Activated CD4-positive, alpha-beta T cell treated with anti-CD3 and anti-CD28 coated beads for 36 hours (primary cell): ENCODE measurements at regions not wholly inside any gene's neighbourhood (a gene's known extent, or its start where the extent isn't known, plus 50 kb on each side); places are given as distances from the start of the nearest gene placed in this dataset.

Experiments used
- ATAC-seq: fragments of 200-7000 bp; cut with Tn5 transposase; one replicate; pipeline ENCODE4 v1.10.0; 2021; ENCODE audit warnings: mild to moderate bottlenecking, moderate library complexity
- CTCF ChIA-PET: fragments of 350-600 bp; sonication (Branson Sonifier 250); formaldehyde crosslinking; loops from one replicate; lab custom pipeline; 2021; ENCODE audit warnings: antibody characterized with exemption; lab: Charles Lee
- POLR2A ChIA-PET: fragments of 350-600 bp; sonication (Branson Sonifier 250); formaldehyde crosslinking; loops from one replicate; lab custom pipeline; 2021; ENCODE audit warnings: antibody characterized with exemption, inconsistent platforms; lab: Charles Lee
- DNase-seq: peaks from one replicate; pipeline ENCODE4 v3.0.0-alpha.2; 2020
- H3K27ac Mint-ChIP-seq: one replicate; pipeline ENCODE4 v1.8.0; 2021; ENCODE audit warnings: mixed read lengths
- H3K27me3 Mint-ChIP-seq: one replicate; pipeline ENCODE4 v1.8.0; 2021; ENCODE audit warnings: mixed read lengths
- H3K36me3 Mint-ChIP-seq: one replicate; pipeline ENCODE4 v1.8.0; 2021; ENCODE audit warnings: low read depth, mixed read lengths
- H3K4me1 Mint-ChIP-seq: one replicate; pipeline ENCODE4 v1.8.0; 2021; ENCODE audit warnings: mixed read lengths
- H3K4me3 Mint-ChIP-seq: one replicate; pipeline ENCODE4 v1.8.0; 2021; ENCODE audit warnings: mild to moderate bottlenecking, moderate library complexity, mixed read lengths
- H3K9me3 Mint-ChIP-seq: one replicate; pipeline ENCODE4 v1.8.0; 2021; ENCODE audit warnings: low read depth, mixed read lengths
- intact Hi-C, 2 experiments: fragments of 100-400 bp; cut with DNase I in 1 of 2; cut with micrococcal nuclease in 1 of 2; formaldehyde crosslinking; loops; one replicate each; pipeline versions ENCODE4 v1.14.2 to v1.15.1; 2022 to 2024; cut with DNase I, micrococcal nuclease

- Mint-ChIP-seq H3K9me3 (peaks cover 4% of the 10 kb centered on the region), H3K36me3 (no peaks in the 10 kb centered on the region), H3K27ac (no peak overlapping the region), H3K4me3 (no peak overlapping the region), H3K27me3 (no peaks in the 10 kb centered on the region), H3K4me1 (no peaks in the 10 kb centered on the region)
- ATAC-seq (peak; percentile 53), DNase-seq (peak; percentile 41)
- intact Hi-C loops, result loop anchor here (1.0 to 10.0 kb wide), 3 partner anchors 67 to 444 kb away; no protein-coding TSS in a partner anchor
- CTCF ChIA-PET, result interaction anchor here (0.6 to 2.8 kb wide), 18 partner anchors 9 to 1657 kb away, joined by 3 to 9 read pairs (median 3); no protein-coding TSS in a partner anchor
- POLR2A ChIA-PET, result no interaction called here
Observed at GRCh38 chr16:72400257-72401083, 228.5 kb upstream of the PMFBP1 start.

GRCh38 chr16:72399811-72400210 lies 227.9 kb upstream of the PMFBP1 start:
- peaks cover 4% of the 10 kb centered on the region for H3K9me3 Mint-ChIP-seq
- no peak overlapping the region for H3K4me3 Mint-ChIP-seq
- no peaks in the 10 kb centered on the region for H3K36me3 Mint-ChIP-seq
- intact Hi-C loops, result loop anchor here (1.0 to 10.0 kb wide), 3 partner anchors 67 to 445 kb away; no protein-coding TSS in a partner anchor
- no peaks in the 10 kb centered on the region for H3K27me3 Mint-ChIP-seq
- H3K27ac Mint-ChIP-seq, result no peak overlapping the region
- POLR2A ChIA-PET, result no interaction called here
- DNase-seq (no peak), ATAC-seq (no peak)
- CTCF ChIA-PET, result interaction anchor here (0.6 to 2.8 kb wide), 17 partner anchors 8 to 1658 kb away, joined by 3 to 9 read pairs (median 3); no protein-coding TSS in a partner anchor
- no peaks in the 10 kb centered on the region for H3K4me1 Mint-ChIP-seq

GRCh38 chr16:72397876-72398275 lies 225.9 kb upstream of the PMFBP1 start:
- Mint-ChIP-seq H3K36me3 (peaks cover 2% of the 10 kb centered on the region), H3K9me3 (peaks cover 14% of the 10 kb centered on the region), H3K27ac (no peak overlapping the region), H3K4me1 (no peaks in the 10 kb centered on the region), H3K4me3 (no peak overlapping the region), H3K27me3 (no peaks in the 10 kb centered on the region)
- CTCF ChIA-PET, result interaction anchor here (2.8 kb wide), 1 partner anchor 69 kb away, joined by 7 read pairs; no protein-coding TSS in a partner anchor
- intact Hi-C loops, result no loop called here
- ATAC-seq (no peak), DNase-seq (no peak)
- POLR2A ChIA-PET, result no interaction called here

- DNase-seq, result no peak
Observed at GRCh38 chr16:72394526-72394925, 222.6 kb upstream of the PMFBP1 start.

GRCh38 chr16:72389791-72390190 lies 217.8 kb upstream of the PMFBP1 start:
- Mint-ChIP-seq H3K27ac (no peak overlapping the region), H3K4me1 (no peaks in the 10 kb centered on the region), H3K4me3 (no peak overlapping the region), H3K36me3 (peaks cover 2% of the 10 kb centered on the region), H3K9me3 (peaks cover 13% of the 10 kb centered on the region), H3K27me3 (no peaks in the 10 kb centered on the region)
- ChIA-PET CTCF (interaction anchor here (0.7 kb wide), 1 partner anchor 463 kb away, joined by 3 read pairs; no protein-coding TSS in a partner anchor), POLR2A (no interaction called here)
- DNase-seq, result no peak
- ATAC-seq, result no peak
- intact Hi-C loops, result no loop called here

More at GRCh38 chr16:72394526-72394925, 222.6 kb upstream of the PMFBP1 start:
- Mint-ChIP-seq H3K27me3 (no peaks in the 10 kb centered on the region), H3K4me3 (no peak overlapping the region), H3K27ac (no peak overlapping the region), H3K9me3 (peaks cover 11% of the 10 kb centered on the region), H3K4me1 (no peaks in the 10 kb centered on the region), H3K36me3 (peaks cover 2% of the 10 kb centered on the region)
- ATAC-seq, result no peak
- intact Hi-C loops, result no loop called here
- CTCF ChIA-PET, result no interaction called here
- POLR2A ChIA-PET, result no interaction called here

- H3K27me3 Mint-ChIP-seq, result no peaks in the 10 kb centered on the region
- H3K9me3 Mint-ChIP-seq, result peaks cover 2% of the 10 kb centered on the region
- H3K4me3 Mint-ChIP-seq, result no peak overlapping the region
- ChIA-PET POLR2A (interaction anchor here (0.7 kb wide), 1 partner anchor 808 kb away, joined by 3 read pairs; no protein-coding TSS in a partner anchor), CTCF (interaction anchor here (1.0 to 1.9 kb wide), 3 partner anchors 9 to 22 kb away, joined by 3 to 7 read pairs (median 5); no protein-coding TSS in a partner anchor)
- no peak overlapping the region for H3K27ac Mint-ChIP-seq
- no peak for DNase-seq
- no peak for ATAC-seq
- no peaks in the 10 kb centered on the region for H3K4me1 Mint-ChIP-seq
- intact Hi-C loops, result no loop called here
- no peaks in the 10 kb centered on the region for H3K36me3 Mint-ChIP-seq
Observed at GRCh38 chr16:72388007-72388406, 216.1 kb upstream of the PMFBP1 start.

GRCh38 chr16:72384651-72385050 lies 212.7 kb upstream of the PMFBP1 start:
- H3K27me3 Mint-ChIP-seq, result no peaks in the 10 kb centered on the region
- H3K4me1 Mint-ChIP-seq, result no peaks in the 10 kb centered on the region
- no peak overlapping the region for H3K27ac Mint-ChIP-seq
- no peak for DNase-seq
- ChIA-PET CTCF (no interaction called here), POLR2A (no interaction called here)
- H3K9me3 Mint-ChIP-seq, result peaks cover 4% of the 10 kb centered on the region
- H3K4me3 Mint-ChIP-seq, result no peak overlapping the region
- intact Hi-C loops, result no loop called here
- H3K36me3 Mint-ChIP-seq, result no peaks in the 10 kb centered on the region
- ATAC-seq, result no peak

GRCh38 chr16:72380283-72380682 lies 208.3 kb upstream of the PMFBP1 start:
- Mint-ChIP-seq H3K4me1 (no peaks in the 10 kb centered on the region), H3K9me3 (peaks cover 2% of the 10 kb centered on the region), H3K27ac (no peak overlapping the region), H3K27me3 (no peaks in the 10 kb centered on the region), H3K36me3 (no peaks in the 10 kb centered on the region), H3K4me3 (no peak overlapping the region)
- intact Hi-C loops, result no loop called here
- DNase-seq, result no peak
- CTCF ChIA-PET, result interaction anchor here (0.7 kb wide), 1 partner anchor 258 kb away, joined by 3 read pairs; no protein-coding TSS in a partner anchor
- POLR2A ChIA-PET, result no interaction called here
- ATAC-seq, result no peak

GRCh38 chr16:72373201-72373600 lies 201.2 kb upstream of the PMFBP1 start:
- H3K27ac Mint-ChIP-seq, result no peak overlapping the region
- DNase-seq (no peak), ATAC-seq (no peak)
- ChIA-PET CTCF (no interaction called here), POLR2A (no interaction called here)
- H3K27me3 Mint-ChIP-seq, result no peaks in the 10 kb centered on the region
- intact Hi-C loops, result no loop called here
- no peaks in the 10 kb centered on the region for H3K9me3 Mint-ChIP-seq
- no peak overlapping the region for H3K4me3 Mint-ChIP-seq
- H3K4me1 Mint-ChIP-seq, result no peaks in the 10 kb centered on the region
- no peaks in the 10 kb centered on the region for H3K36me3 Mint-ChIP-seq

- Mint-ChIP-seq H3K4me1 (no peaks in the 10 kb centered on the region), H3K27me3 (no peaks in the 10 kb centered on the region), H3K9me3 (peaks cover 2% of the 10 kb centered on the region), H3K27ac (no peak overlapping the region), H3K4me3 (no peak overlapping the region), H3K36me3 (no peaks in the 10 kb centered on the region)
- intact Hi-C loops, result no loop called here
- DNase-seq (no peak), ATAC-seq (no peak)
- ChIA-PET POLR2A (no interaction called here), CTCF (interaction anchor here (0.6 kb wide), 1 partner anchor 13 kb away, joined by 3 read pairs; no protein-coding TSS in a partner anchor)
Observed at GRCh38 chr16:72372087-72373045, 200.4 kb upstream of the PMFBP1 start.
